HepG2 (cell line): ENCODE measurements at regions not wholly inside any gene's neighbourhood (a gene's known extent, or its start where the extent isn't known, plus 50 kb on each side); places are given as distances from the start of the nearest gene placed in this dataset.
A peak's percentile ranks its signal among the peaks of the same experiment; 100 is the strongest.

Source experiments
- ATAC-seq: fragments of 200-7000 bp; cut with Tn5 transposase; 3 replicates; pipeline ENCODE4 v1.9.1; 2020; ENCODE audit warnings: mild to moderate bottlenecking, moderate library complexity
- BruUV-seq: library from RNA; stranded (reverse); fragments of 400-500 nt; replicated peaks from 2 replicates; lab custom pipeline; 2021; lab: Mats Ljungman, UMichigan
- CTCF ChIA-PET: fragments of 300-600 bp; formaldehyde crosslinking; extraction: SDS; loops from one replicate; lab custom pipeline; 2021; ENCODE audit warnings: low total read pairs, inconsistent platforms, low intra/inter-chr PET ratio; lab: Yijun Ruan, JAX
- POLR2A ChIA-PET: fragments of 350-600 bp; sonication (Branson Sonifier 250); formaldehyde crosslinking; loops from one replicate; lab custom pipeline; 2020; ENCODE audit warnings: antibody characterized with exemption, inconsistent platforms; lab: Yijun Ruan, JAX
- DNase-seq: peaks from one replicate; pipeline ENCODE4 v3.0.0-alpha.2; 2015; ENCODE audit warnings: low spot score
- FAIRE-seq: peaks from 3 replicates; lab custom pipeline; 2011; peaks lifted over from hg19 to GRCh38; lab: Jason Lieb, UNC
- H2AFZ ChIP-seq: one replicate; pipeline ENCODE4 v1.6.1; 2011; ENCODE audit warnings: low read length, inconsistent platforms
- H3K27ac ChIP-seq: fragments of 300-600 bp; 3 replicates; pipeline ENCODE4 v1.8.0; 2011; ENCODE audit warnings: mixed run types, mild to moderate bottlenecking, mixed read lengths, low read length, inconsistent platforms; ENCODE audit not compliant: insufficient read depth; ENCODE audit errors: extremely low read length
- H3K27me3 ChIP-seq, 2 experiments: fragments of 200-600 bp in 1 of 2; 2 replicates in 1 of 2; 3 replicates in 1 of 2; pipeline versions ENCODE4 v1.6.0 to v1.8.0; 2011; ENCODE audit warnings: low read length in 2 of 2, mild to moderate bottlenecking in 2 of 2, moderate library complexity in 2 of 2, inconsistent platforms in 1 of 2; ENCODE audit not compliant: insufficient read depth in 2 of 2, control insufficient read depth in 1 of 2
- H3K36me3 ChIP-seq, 2 experiments: fragments of 200-600 bp in 1 of 2; replicated peaks in 1 of 2; 2 replicates in 1 of 2; 3 replicates in 1 of 2; pipeline versions ENCODE4 v1.5.1 to v1.8.0; 2011; ENCODE audit warnings: low read length in 2 of 2, inconsistent platforms in 1 of 2; ENCODE audit not compliant: insufficient read depth in 2 of 2, control insufficient read depth in 1 of 2
- H3K4me1 ChIP-seq: 2 replicates; pipeline ENCODE4 v1.5.1; 2012; ENCODE audit warnings: low read length, inconsistent platforms; ENCODE audit not compliant: insufficient read depth
- H3K4me2 ChIP-seq: 2 replicates; pipeline ENCODE4 v1.6.0; 2011; ENCODE audit warnings: low read depth, low read length, inconsistent platforms
- H3K4me3 ChIP-seq, 3 experiments: fragments of 200-600 bp in 1 of 3; sonication (generic), shearing (Covaris generic) in 1 of 3; replicated peaks in 1 of 3; 2 replicates each; pipeline ENCODE4 v1.5.1; 2011 to 2016; ENCODE audit warnings: low read length in 3 of 3, inconsistent platforms in 2 of 3, low read depth in 2 of 3, mild to moderate bottlenecking in 2 of 3, control low read depth in 1 of 3, mixed read lengths in 1 of 3; ENCODE audit not compliant: insufficient read depth in 1 of 3
- H3K79me2 ChIP-seq: one replicate; pipeline ENCODE4 v1.6.1; 2011; ENCODE audit warnings: low read length, inconsistent platforms; ENCODE audit not compliant: insufficient read depth
- H3K9ac ChIP-seq: 2 replicates; pipeline ENCODE4 v1.6.0; 2011; ENCODE audit warnings: mild to moderate bottlenecking, low read depth, low read length, inconsistent platforms; ENCODE audit not compliant: insufficient read depth
- H3K9me3 ChIP-seq: 2 replicates; pipeline ENCODE4 v1.5.1; 2012; ENCODE audit warnings: mild to moderate bottlenecking, low read length
- H4K20me1 ChIP-seq: 2 replicates; pipeline ENCODE4 v1.6.0; 2011; ENCODE audit warnings: inconsistent platforms, mild to moderate bottlenecking, low read length, moderate library complexity; ENCODE audit not compliant: insufficient read depth
- CEBPB ChIP-seq: IDR thresholded peaks from 2 replicates; pipeline ENCODE4 v1.6.1; 2011; ENCODE audit warnings: low read depth, low read length, improper control_type of control experiment, borderline replicate concordance
- CEBPG ChIP-seq: IDR thresholded peaks from 2 replicates; pipeline ENCODE4 v1.6.1; 2016
- DPF2 ChIP-seq: sonication (generic); formaldehyde crosslinking; IDR thresholded peaks from 2 replicates; pipeline ENCODE4 v1.4.0; 2020; ENCODE audit warnings: mild to moderate bottlenecking, low read depth, missing genetic modification reagents, borderline replicate concordance
- GATAD2A ChIP-seq: IDR thresholded peaks from 2 replicates; pipeline ENCODE4 v1.6.1; 2016
- HOXA7 ChIP-seq: sonication (generic); formaldehyde crosslinking; IDR thresholded peaks from 2 replicates; pipeline ENCODE4 v1.8.1; 2022; ENCODE audit warnings: mild to moderate bottlenecking, missing genetic modification reagents, moderate library complexity
- NR2F6 ChIP-seq, 2 experiments: IDR thresholded peaks; 2 replicates each; pipeline ENCODE4 v1.6.1; 2016; ENCODE audit warnings: antibody characterized with exemption in 1 of 2, mild to moderate bottlenecking in 1 of 2
- ZBTB44 ChIP-seq: sonication (generic); formaldehyde crosslinking; IDR thresholded peaks from 2 replicates; pipeline ENCODE4 v1.4.0; 2020; ENCODE audit warnings: missing genetic modification reagents
- ZNF329 ChIP-seq: sonication (generic); formaldehyde crosslinking; IDR thresholded peaks from 2 replicates; pipeline ENCODE4 v1.9.0; 2021; ENCODE audit warnings: low read depth, mild to moderate bottlenecking, missing genetic modification reagents
- ZNF703 ChIP-seq: sonication (generic); formaldehyde crosslinking; IDR thresholded peaks from 2 replicates; pipeline ENCODE4 v1.5.1; 2020; ENCODE audit warnings: missing genetic modification reagents, mild to moderate bottlenecking, moderate library complexity, borderline replicate concordance
- ZNF776 ChIP-seq: sonication (generic); formaldehyde crosslinking; IDR thresholded peaks from 2 replicates; pipeline ENCODE4 v1.4.0; 2020; ENCODE audit warnings: mild to moderate bottlenecking, missing genetic modification reagents
- WGBS: methylation state at CpG from one replicate; pipeline ENCODE4 v1.1.6; 2017; ENCODE audit warnings: low lambda C conversion rate; 5-methylcytosine and 5-hydroxymethylcytosine counted together
- in situ Hi-C: cut with HindIII; loops from 2 replicates; pipeline ENCODE4 v1.10.0; 2017; ENCODE audit warnings: low pct_unique_long_range_greater_than_20kb; ENCODE audit not compliant: extremely low pct_ligation_motif_present
- intact Hi-C: fragments of 100-400 bp; cut with micrococcal nuclease; formaldehyde crosslinking; loops from one replicate; pipeline ENCODE4 v1.10.0; 2022; ENCODE audit not compliant: unreplicated experiment

GRCh38 chr3:68129065-68129464 is 474.7 kb upstream of the SUCLG2 start (continued):
- TF ChIP-seq ZNF776 (CRISPR knock-in tag) (no peak), ZBTB44 (no peak), ZNF329 (CRISPR knock-in tag) (no peak), ZNF703 (CRISPR knock-in tag) (no peak), NR2F6 (IDR thresholded peaks at IDR 0.05) (no peak), NR2F6 (CRISPR knock-in tag; IDR thresholded peaks at IDR 0.05) (no peak), HOXA7 (CRISPR knock-in tag) (no peak), GATAD2A (no peak)

GRCh38 chr3:68123231-68123630 is 468.8 kb upstream of the SUCLG2 start:
- FAIRE-seq, result no peak
- ChIA-PET CTCF (no interaction called here), POLR2A (no interaction called here)
- Histone ChIP-seq H3K27me3 (no peaks in the 10 kb centered on the region), H3K4me3 (no peak overlapping the region), H3K36me3 (no peaks in the 10 kb centered on the region), H3K4me1 (no peaks in the 10 kb centered on the region), H3K79me2 (no peaks in the 10 kb centered on the region), H4K20me1 (no peaks in the 10 kb centered on the region), H3K9me3 (no peaks in the 10 kb centered on the region), H3K4me2 (no peak overlapping the region), H3K27ac (no peak overlapping the region), H3K9ac (no peak overlapping the region), H2AFZ (no peak overlapping the region)
- no TSS peak for BruUV-seq
- no peak for DNase-seq
- ATAC-seq, result no peak
- in situ Hi-C loops, result no loop called here
- WGBS, result 47% methylated on average over 4 of the region's 4 CpGs
- peak; percentile 84 for TF ChIP-seq CEBPB
- TF ChIP-seq CEBPG, result peak; percentile 56; the same call in 1 of the 2 replicates
- no peak for TF ChIP-seq DPF2
- intact Hi-C loops, result no loop called here
